IPS-20b (cell line): ENCODE measurements at regions not wholly inside any gene's neighbourhood (a gene's known extent, or its start where the extent isn't known, plus 50 kb on each side); places are given as distances from the start of the nearest gene placed in this dataset.

Experiments used
- H3K27ac ChIP-seq: one replicate; pipeline ENCODE4 v1.5.1; 2013; ENCODE audit warnings: low read length
- H3K27me3 ChIP-seq: 2 replicates; pipeline ENCODE4 v1.6.1; 2013; ENCODE audit warnings: mild to moderate bottlenecking, low read length, inconsistent platforms; ENCODE audit not compliant: insufficient read depth
- H3K36me3 ChIP-seq: 2 replicates; pipeline ENCODE4 v1.6.1; 2013; ENCODE audit warnings: low read depth, mild to moderate bottlenecking, inconsistent platforms, low read length, moderate library complexity; ENCODE audit not compliant: insufficient read depth
- H3K4me1 ChIP-seq: 2 replicates; pipeline ENCODE4 v1.6.1; 2013; ENCODE audit warnings: mild to moderate bottlenecking, control low read depth, inconsistent platforms, low read length, moderate library complexity; ENCODE audit not compliant: insufficient read depth
- H3K4me3 ChIP-seq: 2 replicates; pipeline ENCODE4 v1.5.1; 2013; ENCODE audit warnings: mild to moderate bottlenecking, low read length, inconsistent platforms
- H3K9ac ChIP-seq: 2 replicates; pipeline ENCODE4 v1.6.1; 2013; ENCODE audit warnings: low read depth, mild to moderate bottlenecking, inconsistent platforms, low read length, moderate library complexity
- H3K9me3 ChIP-seq: 2 replicates; pipeline ENCODE4 v1.6.1; 2013; ENCODE audit warnings: mild to moderate bottlenecking, low read depth, low read length, inconsistent platforms; ENCODE audit not compliant: insufficient read depth

DNA sequence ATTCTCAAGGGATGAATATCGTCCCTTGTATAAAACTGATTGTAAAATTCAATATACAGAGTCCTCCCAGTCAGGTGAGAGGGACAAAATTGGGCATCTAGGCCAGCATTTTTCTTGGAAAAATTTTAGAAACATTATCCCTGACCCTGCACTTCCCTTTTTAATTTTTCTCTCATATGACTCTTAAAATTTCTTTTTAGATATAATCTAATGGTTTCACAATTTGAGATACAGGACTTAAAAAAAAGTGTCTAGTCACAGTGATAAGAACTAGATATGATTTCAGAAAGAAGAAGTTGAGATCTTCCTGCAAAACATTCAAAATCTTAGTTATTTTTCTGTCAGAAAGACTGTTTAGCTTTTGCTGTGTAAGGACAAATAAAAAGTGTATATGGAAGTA lies 270.8 kb upstream of the PPFIA2 start:
- H3K4me3 ChIP-seq: no peak overlapping the region
- no peaks in the 10 kb centered on the region for H3K4me1 ChIP-seq
- H3K9me3 ChIP-seq: 0 out of 2 replicates have a peak, but pooled peaks cover 6% of the 10 kb centered on the region
- H3K36me3 ChIP-seq: no peaks in the 10 kb centered on the region
- no peak overlapping the region for H3K9ac ChIP-seq
- no peak overlapping the region for H3K27ac ChIP-seq
- H3K27me3 ChIP-seq: no peaks in the 10 kb centered on the region

- Histone ChIP-seq H3K9ac (no peak overlapping the region), H3K36me3 (no peaks in the 10 kb centered on the region), H3K4me1 (no peaks in the 10 kb centered on the region), H3K27me3 (no peaks in the 10 kb centered on the region), H3K9me3 (0 out of 2 replicates have a peak, but pooled peaks cover 3% of the 10 kb centered on the region), H3K4me3 (no peak overlapping the region), H3K27ac (no peak overlapping the region)
Observed at GRCh38 chr12:82028772-82029171, 269.6 kb upstream of the PPFIA2 start.

DNA sequence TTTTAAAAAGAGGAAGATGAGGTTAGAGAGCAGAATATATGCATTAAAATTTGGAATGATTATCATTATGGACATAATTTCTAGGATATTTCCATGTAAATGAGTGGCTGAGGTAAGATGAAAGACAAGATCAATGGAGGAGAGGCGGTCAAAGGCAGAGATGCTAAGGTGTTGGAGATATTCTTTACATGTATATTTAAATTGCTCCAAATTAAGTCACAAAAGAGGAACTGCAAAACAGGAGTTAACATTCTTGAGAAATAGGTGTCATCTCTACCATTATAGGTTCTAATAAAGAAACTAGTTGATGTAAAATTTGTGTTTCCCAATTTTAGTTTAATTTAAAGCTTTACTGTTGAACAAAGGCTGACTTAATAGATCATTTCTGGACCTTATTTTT lies 268.5 kb upstream of the PPFIA2 start:
- no peak overlapping the region for H3K9ac ChIP-seq
- H3K4me1 ChIP-seq: no peaks in the 10 kb centered on the region
- H3K27me3 ChIP-seq: no peaks in the 10 kb centered on the region
- H3K36me3 ChIP-seq: no peaks in the 10 kb centered on the region
- no peak overlapping the region for H3K27ac ChIP-seq
- H3K9me3 ChIP-seq: no peaks in the 10 kb centered on the region
- no peak overlapping the region for H3K4me3 ChIP-seq

GRCh38 chr12:82025462-82025861 lies 266.3 kb upstream of the PPFIA2 start:
- no peak overlapping the region for H3K4me3 ChIP-seq
- H3K4me1 ChIP-seq: no peaks in the 10 kb centered on the region
- H3K9ac ChIP-seq: no peak overlapping the region
- H3K27me3 ChIP-seq: no peaks in the 10 kb centered on the region
- no peaks in the 10 kb centered on the region for H3K36me3 ChIP-seq
- H3K27ac ChIP-seq: no peak overlapping the region
- H3K9me3 ChIP-seq: no peaks in the 10 kb centered on the region

GRCh38 chr12:82019533-82019932 lies 260.4 kb upstream of the PPFIA2 start:
- no peak overlapping the region for H3K27ac ChIP-seq
- no peaks in the 10 kb centered on the region for H3K27me3 ChIP-seq
- no peak overlapping the region for H3K9ac ChIP-seq
- H3K4me1 ChIP-seq: no peaks in the 10 kb centered on the region
- peaks cover 5% of the 10 kb centered on the region; the same call in 1 of the 2 replicates for H3K9me3 ChIP-seq
- no peaks in the 10 kb centered on the region for H3K36me3 ChIP-seq
- no peak overlapping the region for H3K4me3 ChIP-seq

- no peak overlapping the region for H3K4me3 ChIP-seq
- peaks cover 5% of the 10 kb centered on the region; the same call in 1 of the 2 replicates for H3K9me3 ChIP-seq
- no peak overlapping the region for H3K9ac ChIP-seq
- H3K4me1 ChIP-seq: no peaks in the 10 kb centered on the region
- no peak overlapping the region for H3K27ac ChIP-seq
- H3K27me3 ChIP-seq: no peaks in the 10 kb centered on the region
- H3K36me3 ChIP-seq: no peaks in the 10 kb centered on the region
Observed at GRCh38 chr12:82015623-82016347, 256.6 kb upstream of the PPFIA2 start.

DNA sequence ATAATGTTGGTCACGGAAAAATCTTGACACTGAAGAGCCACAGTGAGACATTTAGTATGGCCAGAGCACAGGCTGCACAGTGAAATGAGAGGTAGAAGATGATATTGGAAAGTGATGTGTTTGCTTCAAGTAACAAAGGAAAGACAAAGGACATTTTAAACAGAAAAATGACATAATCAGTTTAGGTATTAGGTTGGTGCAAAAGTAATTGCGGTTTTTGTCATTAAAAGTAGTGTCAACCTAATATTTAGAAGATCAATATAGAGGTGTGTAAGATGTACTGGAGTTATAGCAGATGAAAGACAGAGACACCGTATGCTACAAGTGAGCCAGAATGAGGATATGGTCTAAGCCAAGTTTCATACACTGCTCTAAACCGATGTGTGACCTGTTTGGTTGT lies 253.0 kb upstream of the PPFIA2 start:
- no peaks in the 10 kb centered on the region for H3K27me3 ChIP-seq
- H3K9ac ChIP-seq: no peak overlapping the region

DNA sequence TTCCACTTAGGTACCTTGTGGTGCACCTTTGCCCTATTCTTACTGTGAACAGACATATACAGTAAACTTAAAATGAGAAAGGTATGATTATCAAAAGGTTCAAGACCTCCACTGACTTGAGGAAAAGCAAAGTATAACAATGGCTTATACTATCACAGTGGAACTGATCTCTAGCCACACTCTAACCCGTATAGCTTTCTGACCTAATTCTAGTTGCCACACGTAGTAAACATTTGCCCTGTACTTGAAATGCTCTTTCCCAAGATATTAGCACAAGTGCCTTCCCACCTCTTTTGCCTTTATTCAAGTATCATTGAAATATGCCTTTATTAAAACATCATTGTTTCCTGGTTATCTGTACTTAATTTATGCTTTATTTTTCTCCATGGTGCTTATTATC lies 250.4 kb upstream of the PPFIA2 start:
- Histone ChIP-seq H3K27ac (no peak overlapping the region), H3K36me3 (no peaks in the 10 kb centered on the region), H3K9ac (no peak overlapping the region), H3K27me3 (no peaks in the 10 kb centered on the region), H3K4me3 (no peak overlapping the region), H3K4me1 (no peaks in the 10 kb centered on the region), H3K9me3 (no peaks in the 10 kb centered on the region)

More for the DNA sequence above, 253.0 kb upstream of the PPFIA2 start:
- Histone ChIP-seq H3K27ac (no peak overlapping the region), H3K36me3 (no peaks in the 10 kb centered on the region), H3K9me3 (peaks cover under 1% of the 10 kb centered on the region; the same call in 1 of the 2 replicates), H3K4me3 (no peak overlapping the region), H3K4me1 (no peaks in the 10 kb centered on the region)

- H3K9me3 ChIP-seq: no peaks in the 10 kb centered on the region
- no peaks in the 10 kb centered on the region for H3K36me3 ChIP-seq
- H3K27ac ChIP-seq: no peak overlapping the region
- H3K9ac ChIP-seq: no peak overlapping the region
- no peak overlapping the region for H3K4me3 ChIP-seq
- H3K27me3 ChIP-seq: no peaks in the 10 kb centered on the region
- no peaks in the 10 kb centered on the region for H3K4me1 ChIP-seq
Observed at GRCh38 chr12:82008251-82008650, 249.1 kb upstream of the PPFIA2 start.

- Histone ChIP-seq H3K27me3 (no peaks in the 10 kb centered on the region), H3K36me3 (no peaks in the 10 kb centered on the region), H3K4me3 (no peak overlapping the region), H3K9me3 (peaks cover 3% of the 10 kb centered on the region; the same call in 1 of the 2 replicates), H3K9ac (no peak overlapping the region), H3K27ac (no peak overlapping the region), H3K4me1 (no peaks in the 10 kb centered on the region)
Observed at GRCh38 chr12:81998761-81999378, 239.7 kb upstream of the PPFIA2 start.

DNA sequence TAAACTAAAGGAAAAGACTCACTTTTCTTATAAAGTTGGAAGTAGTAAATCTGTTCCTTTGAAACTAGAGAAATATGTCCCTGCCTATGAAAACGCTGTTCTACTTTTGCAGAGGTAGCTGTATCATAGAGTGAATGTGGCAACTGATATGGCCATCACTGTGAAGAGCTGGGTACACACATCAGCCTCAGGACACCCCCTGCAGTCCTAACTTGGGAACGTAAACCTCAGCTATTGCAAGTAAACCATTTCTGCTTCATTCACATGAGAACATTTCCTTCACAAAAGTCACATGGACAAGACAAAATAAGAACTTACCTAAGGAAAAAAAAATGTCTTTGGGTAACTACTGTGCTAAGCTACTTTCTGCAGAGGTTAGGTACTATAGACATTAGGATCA lies 233.3 kb upstream of the PPFIA2 start:
- H3K9ac ChIP-seq: no peak overlapping the region
- H3K36me3 ChIP-seq: no peaks in the 10 kb centered on the region
- H3K27me3 ChIP-seq: no peaks in the 10 kb centered on the region
- H3K9me3 ChIP-seq: peaks cover 3% of the 10 kb centered on the region; the same call in 1 of the 2 replicates
- no peaks in the 10 kb centered on the region for H3K4me1 ChIP-seq
- no peak overlapping the region for H3K27ac ChIP-seq
- H3K4me3 ChIP-seq: no peak overlapping the region

GRCh38 chr12:81991868-81992267 lies 232.7 kb upstream of the PPFIA2 start:
- Histone ChIP-seq H3K27me3 (no peaks in the 10 kb centered on the region), H3K27ac (no peak overlapping the region), H3K9me3 (0 out of 2 replicates have a peak, but pooled peaks cover 1% of the 10 kb centered on the region), H3K4me1 (no peaks in the 10 kb centered on the region), H3K9ac (no peak overlapping the region), H3K36me3 (no peaks in the 10 kb centered on the region), H3K4me3 (no peak overlapping the region)
